Esophagus muscularis mucosa (tissue), 4 donors: ENCODE measurements at regions not wholly inside any gene's neighbourhood (a gene's known extent, or its start where the extent isn't known, plus 50 kb on each side); places are given as distances from the start of the nearest gene placed in this dataset.

Experiments used
- EP300 ChIP-seq: sonication (generic); formaldehyde crosslinking; IDR thresholded peaks from one replicate; pipeline ENCODE4 v1.6.1; 2017; ENCODE audit warnings: antibody characterized with exemption
- POLR2AphosphoS5 ChIP-seq, 2 donors: sonication (generic); formaldehyde crosslinking; IDR thresholded peaks; one replicate each; pipeline ENCODE4 v1.6.1; 2017; ENCODE audit warnings: antibody characterized with exemption in 2 of 2
- TF ChIP-seq, protein P1 (sequence below), 3 experiments: fragments of 200-600 bp in 2 of 3; fragments of 450-650 bp in 1 of 3; sonication (generic) in 2 of 3; IDR thresholded peaks; one replicate each; pipeline ENCODE4 v1.5.1; 2017 to 2019; ENCODE audit warnings: antibody characterized with exemption in 3 of 3, mild to moderate bottlenecking in 2 of 3, moderate library complexity in 1 of 3

- TF ChIP-seq, protein P1, sequence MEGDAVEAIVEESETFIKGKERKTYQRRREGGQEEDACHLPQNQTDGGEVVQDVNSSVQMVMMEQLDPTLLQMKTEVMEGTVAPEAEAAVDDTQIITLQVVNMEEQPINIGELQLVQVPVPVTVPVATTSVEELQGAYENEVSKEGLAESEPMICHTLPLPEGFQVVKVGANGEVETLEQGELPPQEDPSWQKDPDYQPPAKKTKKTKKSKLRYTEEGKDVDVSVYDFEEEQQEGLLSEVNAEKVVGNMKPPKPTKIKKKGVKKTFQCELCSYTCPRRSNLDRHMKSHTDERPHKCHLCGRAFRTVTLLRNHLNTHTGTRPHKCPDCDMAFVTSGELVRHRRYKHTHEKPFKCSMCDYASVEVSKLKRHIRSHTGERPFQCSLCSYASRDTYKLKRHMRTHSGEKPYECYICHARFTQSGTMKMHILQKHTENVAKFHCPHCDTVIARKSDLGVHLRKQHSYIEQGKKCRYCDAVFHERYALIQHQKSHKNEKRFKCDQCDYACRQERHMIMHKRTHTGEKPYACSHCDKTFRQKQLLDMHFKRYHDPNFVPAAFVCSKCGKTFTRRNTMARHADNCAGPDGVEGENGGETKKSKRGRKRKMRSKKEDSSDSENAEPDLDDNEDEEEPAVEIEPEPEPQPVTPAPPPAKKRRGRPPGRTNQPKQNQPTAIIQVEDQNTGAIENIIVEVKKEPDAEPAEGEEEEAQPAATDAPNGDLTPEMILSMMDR (IDR thresholded peaks at IDR 0.05) = no peak
- no peak for TF ChIP-seq POLR2AphosphoS5 (IDR thresholded peaks at IDR 0.05)
- TF ChIP-seq EP300 = no peak
Observed at GRCh38 chr2:221153226-221153625, 418.9 kb downstream of the EPHA4 start.
